Endodermal cell (in vitro differentiated cells): ENCODE measurements at regions not wholly inside any gene's neighbourhood (a gene's known extent, or its start where the extent isn't known, plus 50 kb on each side); places are given as distances from the start of the nearest gene placed in this dataset.

Source experiments
- DNase-seq: peaks from one replicate; pipeline ENCODE4 v3.0.0-alpha.2; 2017
- H3K27ac ChIP-seq: 2 replicates; pipeline ENCODE4 v1.5.1; 2013; ENCODE audit warnings: mild to moderate bottlenecking, low read depth, low read length, moderate library complexity
- H3K27me3 ChIP-seq: 2 replicates; pipeline ENCODE4 v1.6.1; 2013; ENCODE audit warnings: mild to moderate bottlenecking, low read length, moderate library complexity; ENCODE audit not compliant: insufficient read depth, control insufficient read depth, poor library complexity, severe bottlenecking
- H3K36me3 ChIP-seq: 2 replicates; pipeline ENCODE4 v1.7.0; 2013; ENCODE audit warnings: mild to moderate bottlenecking, low read length, moderate library complexity; ENCODE audit not compliant: control insufficient read depth, insufficient read depth
- H3K4me1 ChIP-seq: one replicate; pipeline ENCODE4 v1.7.0; 2013; ENCODE audit warnings: low read length; ENCODE audit not compliant: control insufficient read depth, insufficient read depth
- H3K4me3 ChIP-seq: 2 replicates; pipeline ENCODE4 v1.5.1; 2013; ENCODE audit warnings: mild to moderate bottlenecking, low read length, moderate library complexity
- H3K9ac ChIP-seq: 2 replicates; pipeline ENCODE4 v1.6.1; 2013; ENCODE audit warnings: mild to moderate bottlenecking, low read length, moderate library complexity; ENCODE audit not compliant: poor library complexity, severe bottlenecking; ENCODE audit errors: extremely low read depth
- H3K9me3 ChIP-seq: 2 replicates; pipeline ENCODE4 v1.6.1; 2013; ENCODE audit warnings: mild to moderate bottlenecking, low read length, moderate library complexity; ENCODE audit not compliant: control insufficient read depth
- H3K27ac Mint-ChIP-seq: 2 replicates; pipeline ENCODE4 v1.8.0; 2020; ENCODE audit warnings: mixed read lengths
- H3K27me3 Mint-ChIP-seq: 2 replicates; pipeline ENCODE4 v1.8.0; 2021; ENCODE audit warnings: mild to moderate bottlenecking, mixed read lengths; ENCODE audit not compliant: insufficient read depth
- H3K36me3 Mint-ChIP-seq: 2 replicates; pipeline ENCODE4 v1.8.0; 2020; ENCODE audit warnings: low read depth, mixed read lengths
- H3K4me1 Mint-ChIP-seq: 2 replicates; pipeline ENCODE4 v1.8.0; 2020; ENCODE audit warnings: mixed read lengths
- H3K4me3 Mint-ChIP-seq: 2 replicates; pipeline ENCODE4 v1.8.0; 2020; ENCODE audit warnings: mild to moderate bottlenecking, moderate library complexity, mixed read lengths
- H3K9me3 Mint-ChIP-seq: 2 replicates; pipeline ENCODE4 v1.8.0; 2020; ENCODE audit warnings: mild to moderate bottlenecking, mixed read lengths
- CTCF ChIP-seq: fragments of 200-600 bp; sonication (generic); conservative IDR thresholded peaks from 2 replicates; pipeline ENCODE4 v1.5.0; 2021; ENCODE audit warnings: antibody characterized with exemption, mild to moderate bottlenecking
- WGBS, 2 experiments: methylation state at CpG; one replicate each; pipeline versions ENCODE4 v1.1.5 to v1.1.7; 2013; ENCODE audit warnings: missing lambda C conversion rate in 2 of 2, mixed read lengths in 1 of 2; ENCODE audit not compliant: insufficient coverage in 1 of 2, insufficient read length in 1 of 2; 5-methylcytosine and 5-hydroxymethylcytosine counted together

- Histone ChIP-seq H3K27ac (no peak overlapping the region), H3K4me3 (no peak overlapping the region), H3K4me1 (no peaks in the 10 kb centered on the region), H3K9me3 (peaks cover 79% of the 10 kb centered on the region), H3K9ac (no peak overlapping the region), H3K27me3 (no peaks in the 10 kb centered on the region), H3K36me3 (no peaks in the 10 kb centered on the region)
- peak; percentile 46 for TF ChIP-seq CTCF
- 58% methylated on average over 2 of the region's 2 CpGs; no CpG with 5 or more reads in 1 of the 2 experiments for WGBS, 2 experiments
- H3K4me3 Mint-ChIP-seq: no peak overlapping the region
- H3K36me3 Mint-ChIP-seq: no peaks in the 10 kb centered on the region
- DNase-seq: no peak
- no peak overlapping the region for H3K27ac Mint-ChIP-seq
- peaks cover 76% of the 10 kb centered on the region for H3K9me3 Mint-ChIP-seq
- no peaks in the 10 kb centered on the region for H3K27me3 Mint-ChIP-seq
- H3K4me1 Mint-ChIP-seq: no peaks in the 10 kb centered on the region
These were observed 908.4 kb downstream of the KCNJ18 start for GRCh38 chr17:22600644-22601298.
